A673 (cell line): ENCODE measurements at regions not wholly inside any gene's neighbourhood (a gene's known extent, or its start where the extent isn't known, plus 50 kb on each side); places are given as distances from the start of the nearest gene placed in this dataset.

ENCODE experiments used
- EZH2 ChIP-seq: fragments of 200-600 bp; sonication (generic); IDR thresholded peaks from 2 replicates; pipeline ENCODE4 v1.6.1; 2017; ENCODE audit warnings: borderline replicate concordance, low read depth, mild to moderate bottlenecking, mixed read lengths, antibody characterized with exemption, low read length; ENCODE audit not compliant: poor library complexity, severe bottlenecking
- TF ChIP-seq, protein P1 (sequence below): fragments of 300-800, 200-600 bp; sonication (generic); conservative IDR thresholded peaks from 2 replicates; pipeline ENCODE4 v1.5.1; 2017; ENCODE audit warnings: low read depth, mild to moderate bottlenecking, antibody characterized with exemption, low read length, moderate library complexity, mixed read lengths

DNA sequence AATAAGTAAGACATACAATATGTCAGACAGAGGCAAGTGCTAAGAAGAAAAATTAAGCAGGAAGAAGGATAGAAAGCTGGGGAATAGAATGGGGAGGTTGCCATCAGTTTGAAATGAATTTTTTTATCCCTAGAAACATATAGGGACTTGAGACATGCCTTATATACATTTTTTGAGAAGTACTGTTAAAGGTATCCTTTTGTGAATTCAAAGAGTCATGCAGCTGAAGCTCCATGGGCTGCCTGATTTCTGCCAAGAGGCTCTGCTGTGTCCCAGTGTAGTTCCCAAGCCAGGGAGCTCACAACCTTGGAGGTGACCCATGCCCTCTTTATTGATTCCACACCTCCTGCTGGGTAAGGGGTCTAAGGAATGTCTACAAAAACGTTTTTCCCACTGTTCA is 564.6 kb upstream of the DIPK2B start:
- TF ChIP-seq, protein P1, sequence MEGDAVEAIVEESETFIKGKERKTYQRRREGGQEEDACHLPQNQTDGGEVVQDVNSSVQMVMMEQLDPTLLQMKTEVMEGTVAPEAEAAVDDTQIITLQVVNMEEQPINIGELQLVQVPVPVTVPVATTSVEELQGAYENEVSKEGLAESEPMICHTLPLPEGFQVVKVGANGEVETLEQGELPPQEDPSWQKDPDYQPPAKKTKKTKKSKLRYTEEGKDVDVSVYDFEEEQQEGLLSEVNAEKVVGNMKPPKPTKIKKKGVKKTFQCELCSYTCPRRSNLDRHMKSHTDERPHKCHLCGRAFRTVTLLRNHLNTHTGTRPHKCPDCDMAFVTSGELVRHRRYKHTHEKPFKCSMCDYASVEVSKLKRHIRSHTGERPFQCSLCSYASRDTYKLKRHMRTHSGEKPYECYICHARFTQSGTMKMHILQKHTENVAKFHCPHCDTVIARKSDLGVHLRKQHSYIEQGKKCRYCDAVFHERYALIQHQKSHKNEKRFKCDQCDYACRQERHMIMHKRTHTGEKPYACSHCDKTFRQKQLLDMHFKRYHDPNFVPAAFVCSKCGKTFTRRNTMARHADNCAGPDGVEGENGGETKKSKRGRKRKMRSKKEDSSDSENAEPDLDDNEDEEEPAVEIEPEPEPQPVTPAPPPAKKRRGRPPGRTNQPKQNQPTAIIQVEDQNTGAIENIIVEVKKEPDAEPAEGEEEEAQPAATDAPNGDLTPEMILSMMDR: no peak
- TF ChIP-seq EZH2: no peak
